ENCODE measurements at regions not wholly inside any gene's neighbourhood (a gene's known extent, or its start where the extent isn't known, plus 50 kb on each side); places are given as distances from the start of the nearest gene placed in this dataset.

DNA sequence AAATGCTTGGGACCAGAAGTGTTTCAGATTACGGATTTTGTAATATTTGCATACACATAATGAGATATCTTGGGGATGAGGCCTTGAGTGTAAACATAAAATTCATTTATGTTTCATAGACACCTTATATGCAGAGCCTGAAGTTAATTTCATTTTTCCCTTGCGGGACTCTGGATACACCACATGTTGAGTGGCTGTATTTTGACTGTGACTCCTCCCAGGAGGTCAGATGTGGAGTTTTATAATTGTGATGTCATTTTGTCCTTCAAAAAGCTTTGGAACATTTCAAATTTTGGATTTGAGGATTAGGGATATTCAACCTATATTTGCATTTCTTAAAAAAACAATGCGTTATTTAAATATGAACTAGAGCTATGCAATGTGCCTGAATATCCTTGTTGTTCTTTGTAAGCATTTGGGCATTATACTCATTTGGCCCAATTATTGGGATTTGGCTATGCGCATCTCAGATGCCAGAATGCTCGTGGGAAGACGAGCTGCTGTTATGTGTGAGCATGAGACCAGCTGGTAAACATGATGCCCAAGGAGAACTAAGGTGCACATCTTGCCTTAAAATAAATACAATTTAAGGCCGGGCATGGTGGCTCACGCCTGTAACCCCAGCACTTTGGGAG, 223.0 kb upstream of the STS start:
- H3K4me3 ChIP-seq (ENCODE audit: low read depth, low read length): no peak overlapping the region
- no peaks in the 10 kb centered on the region for H3K4me1 ChIP-seq (ENCODE audit: control insufficient read depth, insufficient read depth, low read length)
- TF ChIP-seq ZNF416 (tag by site-specific recombination; IDR thresholded peaks at IDR 0.05) (no peak), KLF16 (tag by site-specific recombination; IDR thresholded peaks at IDR 0.05) (no peak), ZNF423 (tag by site-specific recombination; IDR thresholded peaks at IDR 0.05) (no peak), ZNF433 (tag by site-specific recombination; IDR thresholded peaks at IDR 0.05; ENCODE audit: low read depth) (no peak), ZNF2 (tag by site-specific recombination; IDR thresholded peaks at IDR 0.05) (no peak), ZNF112 (tag by site-specific recombination; IDR thresholded peaks at IDR 0.05) (no peak), ZNF610 (tag by site-specific recombination; IDR thresholded peaks at IDR 0.05; ENCODE audit: borderline replicate concordance) (no peak), ZNF239 (tag by site-specific recombination; IDR thresholded peaks at IDR 0.05) (no peak), ZNF510 (tag by site-specific recombination; IDR thresholded peaks at IDR 0.05; ENCODE audit: insufficient replicate concordance) (no peak), SETDB1 (IDR thresholded peaks at IDR 0.05; ENCODE audit: insufficient read length, low read length) (no peak), ZNF391 (tag by site-specific recombination; IDR thresholded peaks at IDR 0.05; ENCODE audit: borderline replicate concordance, low read depth) (no peak), MYNN (tag by site-specific recombination; IDR thresholded peaks at IDR 0.05; ENCODE audit: borderline replicate concordance) (no peak)
- TF ChIP-seq, protein P1, sequence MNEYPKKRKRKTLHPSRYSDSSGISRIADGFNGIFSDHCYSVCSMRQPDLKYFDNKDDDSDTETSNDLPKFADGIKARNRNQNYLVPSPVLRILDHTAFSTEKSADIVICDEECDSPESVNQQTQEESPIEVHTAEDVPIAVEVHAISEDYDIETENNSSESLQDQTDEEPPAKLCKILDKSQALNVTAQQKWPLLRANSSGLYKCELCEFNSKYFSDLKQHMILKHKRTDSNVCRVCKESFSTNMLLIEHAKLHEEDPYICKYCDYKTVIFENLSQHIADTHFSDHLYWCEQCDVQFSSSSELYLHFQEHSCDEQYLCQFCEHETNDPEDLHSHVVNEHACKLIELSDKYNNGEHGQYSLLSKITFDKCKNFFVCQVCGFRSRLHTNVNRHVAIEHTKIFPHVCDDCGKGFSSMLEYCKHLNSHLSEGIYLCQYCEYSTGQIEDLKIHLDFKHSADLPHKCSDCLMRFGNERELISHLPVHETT (tag by site-specific recombination; IDR thresholded peaks at IDR 0.05): no peak
- TF ChIP-seq, protein P2, sequence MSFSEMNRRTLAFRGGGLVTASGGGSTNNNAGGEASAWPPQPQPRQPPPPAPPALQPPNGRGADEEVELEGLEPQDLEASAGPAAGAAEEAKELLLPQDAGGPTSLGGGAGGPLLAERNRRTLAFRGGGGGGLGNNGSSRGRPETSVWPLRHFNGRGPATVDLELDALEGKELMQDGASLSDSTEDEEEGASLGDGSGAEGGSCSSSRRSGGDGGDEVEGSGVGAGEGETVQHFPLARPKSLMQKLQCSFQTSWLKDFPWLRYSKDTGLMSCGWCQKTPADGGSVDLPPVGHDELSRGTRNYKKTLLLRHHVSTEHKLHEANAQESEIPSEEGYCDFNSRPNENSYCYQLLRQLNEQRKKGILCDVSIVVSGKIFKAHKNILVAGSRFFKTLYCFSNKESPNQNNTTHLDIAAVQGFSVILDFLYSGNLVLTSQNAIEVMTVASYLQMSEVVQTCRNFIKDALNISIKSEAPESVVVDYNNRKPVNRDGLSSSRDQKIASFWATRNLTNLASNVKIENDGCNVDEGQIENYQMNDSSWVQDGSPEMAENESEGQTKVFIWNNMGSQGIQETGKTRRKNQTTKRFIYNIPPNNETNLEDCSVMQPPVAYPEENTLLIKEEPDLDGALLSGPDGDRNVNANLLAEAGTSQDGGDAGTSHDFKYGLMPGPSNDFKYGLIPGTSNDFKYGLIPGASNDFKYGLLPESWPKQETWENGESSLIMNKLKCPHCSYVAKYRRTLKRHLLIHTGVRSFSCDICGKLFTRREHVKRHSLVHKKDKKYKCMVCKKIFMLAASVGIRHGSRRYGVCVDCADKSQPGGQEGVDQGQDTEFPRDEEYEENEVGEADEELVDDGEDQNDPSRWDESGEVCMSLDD (tag by site-specific recombination; IDR thresholded peaks at IDR 0.05): no peak
- TF ChIP-seq, protein P3, sequence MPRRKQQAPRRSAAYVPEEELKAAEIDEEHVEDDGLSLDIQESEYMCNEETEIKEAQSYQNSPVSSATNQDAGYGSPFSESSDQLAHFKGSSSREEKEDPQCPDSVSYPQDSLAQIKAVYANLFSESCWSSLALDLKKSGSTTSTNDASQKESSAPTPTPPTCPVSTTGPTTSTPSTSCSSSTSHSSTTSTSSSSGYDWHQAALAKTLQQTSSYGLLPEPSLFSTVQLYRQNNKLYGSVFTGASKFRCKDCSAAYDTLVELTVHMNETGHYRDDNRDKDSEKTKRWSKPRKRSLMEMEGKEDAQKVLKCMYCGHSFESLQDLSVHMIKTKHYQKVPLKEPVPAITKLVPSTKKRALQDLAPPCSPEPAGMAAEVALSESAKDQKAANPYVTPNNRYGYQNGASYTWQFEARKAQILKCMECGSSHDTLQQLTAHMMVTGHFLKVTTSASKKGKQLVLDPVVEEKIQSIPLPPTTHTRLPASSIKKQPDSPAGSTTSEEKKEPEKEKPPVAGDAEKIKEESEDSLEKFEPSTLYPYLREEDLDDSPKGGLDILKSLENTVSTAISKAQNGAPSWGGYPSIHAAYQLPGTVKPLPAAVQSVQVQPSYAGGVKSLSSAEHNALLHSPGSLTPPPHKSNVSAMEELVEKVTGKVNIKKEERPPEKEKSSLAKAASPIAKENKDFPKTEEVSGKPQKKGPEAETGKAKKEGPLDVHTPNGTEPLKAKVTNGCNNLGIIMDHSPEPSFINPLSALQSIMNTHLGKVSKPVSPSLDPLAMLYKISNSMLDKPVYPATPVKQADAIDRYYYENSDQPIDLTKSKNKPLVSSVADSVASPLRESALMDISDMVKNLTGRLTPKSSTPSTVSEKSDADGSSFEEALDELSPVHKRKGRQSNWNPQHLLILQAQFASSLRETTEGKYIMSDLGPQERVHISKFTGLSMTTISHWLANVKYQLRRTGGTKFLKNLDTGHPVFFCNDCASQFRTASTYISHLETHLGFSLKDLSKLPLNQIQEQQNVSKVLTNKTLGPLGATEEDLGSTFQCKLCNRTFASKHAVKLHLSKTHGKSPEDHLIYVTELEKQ (tag by site-specific recombination; IDR thresholded peaks at IDR 0.05; ENCODE audit: borderline replicate concordance): no peak
- TF ChIP-seq, protein P4, sequence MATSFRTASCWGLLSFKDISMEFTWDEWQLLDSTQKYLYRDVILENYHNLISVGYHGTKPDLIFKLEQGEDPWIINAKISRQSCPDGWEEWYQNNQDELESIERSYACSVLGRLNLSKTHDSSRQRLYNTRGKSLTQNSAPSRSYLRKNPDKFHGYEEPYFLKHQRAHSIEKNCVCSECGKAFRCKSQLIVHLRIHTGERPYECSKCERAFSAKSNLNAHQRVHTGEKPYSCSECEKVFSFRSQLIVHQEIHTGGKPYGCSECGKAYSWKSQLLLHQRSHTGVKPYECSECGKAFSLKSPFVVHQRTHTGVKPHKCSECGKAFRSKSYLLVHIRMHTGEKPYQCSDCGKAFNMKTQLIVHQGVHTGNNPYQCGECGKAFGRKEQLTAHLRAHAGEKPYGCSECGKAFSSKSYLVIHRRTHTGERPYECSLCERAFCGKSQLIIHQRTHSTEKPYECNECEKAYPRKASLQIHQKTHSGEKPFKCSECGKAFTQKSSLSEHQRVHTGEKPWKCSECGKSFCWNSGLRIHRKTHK (tag by site-specific recombination; IDR thresholded peaks at IDR 0.05): no peak
- TF ChIP-seq, protein P5, sequence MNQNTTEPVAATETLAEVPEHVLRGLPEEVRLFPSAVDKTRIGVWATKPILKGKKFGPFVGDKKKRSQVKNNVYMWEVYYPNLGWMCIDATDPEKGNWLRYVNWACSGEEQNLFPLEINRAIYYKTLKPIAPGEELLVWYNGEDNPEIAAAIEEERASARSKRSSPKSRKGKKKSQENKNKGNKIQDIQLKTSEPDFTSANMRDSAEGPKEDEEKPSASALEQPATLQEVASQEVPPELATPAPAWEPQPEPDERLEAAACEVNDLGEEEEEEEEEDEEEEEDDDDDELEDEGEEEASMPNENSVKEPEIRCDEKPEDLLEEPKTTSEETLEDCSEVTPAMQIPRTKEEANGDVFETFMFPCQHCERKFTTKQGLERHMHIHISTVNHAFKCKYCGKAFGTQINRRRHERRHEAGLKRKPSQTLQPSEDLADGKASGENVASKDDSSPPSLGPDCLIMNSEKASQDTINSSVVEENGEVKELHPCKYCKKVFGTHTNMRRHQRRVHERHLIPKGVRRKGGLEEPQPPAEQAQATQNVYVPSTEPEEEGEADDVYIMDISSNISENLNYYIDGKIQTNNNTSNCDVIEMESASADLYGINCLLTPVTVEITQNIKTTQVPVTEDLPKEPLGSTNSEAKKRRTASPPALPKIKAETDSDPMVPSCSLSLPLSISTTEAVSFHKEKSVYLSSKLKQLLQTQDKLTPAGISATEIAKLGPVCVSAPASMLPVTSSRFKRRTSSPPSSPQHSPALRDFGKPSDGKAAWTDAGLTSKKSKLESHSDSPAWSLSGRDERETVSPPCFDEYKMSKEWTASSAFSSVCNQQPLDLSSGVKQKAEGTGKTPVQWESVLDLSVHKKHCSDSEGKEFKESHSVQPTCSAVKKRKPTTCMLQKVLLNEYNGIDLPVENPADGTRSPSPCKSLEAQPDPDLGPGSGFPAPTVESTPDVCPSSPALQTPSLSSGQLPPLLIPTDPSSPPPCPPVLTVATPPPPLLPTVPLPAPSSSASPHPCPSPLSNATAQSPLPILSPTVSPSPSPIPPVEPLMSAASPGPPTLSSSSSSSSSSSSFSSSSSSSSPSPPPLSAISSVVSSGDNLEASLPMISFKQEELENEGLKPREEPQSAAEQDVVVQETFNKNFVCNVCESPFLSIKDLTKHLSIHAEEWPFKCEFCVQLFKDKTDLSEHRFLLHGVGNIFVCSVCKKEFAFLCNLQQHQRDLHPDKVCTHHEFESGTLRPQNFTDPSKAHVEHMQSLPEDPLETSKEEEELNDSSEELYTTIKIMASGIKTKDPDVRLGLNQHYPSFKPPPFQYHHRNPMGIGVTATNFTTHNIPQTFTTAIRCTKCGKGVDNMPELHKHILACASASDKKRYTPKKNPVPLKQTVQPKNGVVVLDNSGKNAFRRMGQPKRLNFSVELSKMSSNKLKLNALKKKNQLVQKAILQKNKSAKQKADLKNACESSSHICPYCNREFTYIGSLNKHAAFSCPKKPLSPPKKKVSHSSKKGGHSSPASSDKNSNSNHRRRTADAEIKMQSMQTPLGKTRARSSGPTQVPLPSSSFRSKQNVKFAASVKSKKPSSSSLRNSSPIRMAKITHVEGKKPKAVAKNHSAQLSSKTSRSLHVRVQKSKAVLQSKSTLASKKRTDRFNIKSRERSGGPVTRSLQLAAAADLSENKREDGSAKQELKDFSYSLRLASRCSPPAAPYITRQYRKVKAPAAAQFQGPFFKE (tag by site-specific recombination; IDR thresholded peaks at IDR 0.05; ENCODE audit: borderline replicate concordance): no peak
- H3K36me3 ChIP-seq (ENCODE audit: control insufficient read depth in 2 of 2, insufficient read depth in 1 of 2, low read length in 2 of 2): no peaks in the 10 kb centered on the region
- ChIA-PET POLR2A (no interaction called here), CTCF (no interaction called here)
- H3K27ac ChIP-seq (ENCODE audit: extremely low read depth, low read depth, low read length): no peak overlapping the region
- no peaks in the 10 kb centered on the region for H3K9me3 ChIP-seq (ENCODE audit: control insufficient read depth, insufficient read depth, low read depth, low read length)
